HG03457 (cell line): ENCODE measurements at regions not wholly inside any gene's neighbourhood (a gene's known extent, or its start where the extent isn't known, plus 50 kb on each side); places are given as distances from the start of the nearest gene placed in this dataset.
"Not testable (repeated sequence)": the region's sequence is repeated elsewhere in the genome, so short reads cannot be mapped to it uniquely, and the experiment has no call there.

Experiments
- ATAC-seq: cut with Tn5 transposase; IDR thresholded peaks from one replicate; pipeline ENCODE4 v1.9.1; 2021; ENCODE audit warnings: moderate number of reproducible peaks; ENCODE audit not compliant: unreplicated experiment

GRCh38 chr4:33739884-33740632, 2504.3 kb downstream of the ARAP2 start:
- no peak for ATAC-seq

- not testable (repeated sequence) for ATAC-seq
These were observed 2503.4 kb downstream of the ARAP2 start for GRCh38 chr4:33740871-33741270.

DNA sequence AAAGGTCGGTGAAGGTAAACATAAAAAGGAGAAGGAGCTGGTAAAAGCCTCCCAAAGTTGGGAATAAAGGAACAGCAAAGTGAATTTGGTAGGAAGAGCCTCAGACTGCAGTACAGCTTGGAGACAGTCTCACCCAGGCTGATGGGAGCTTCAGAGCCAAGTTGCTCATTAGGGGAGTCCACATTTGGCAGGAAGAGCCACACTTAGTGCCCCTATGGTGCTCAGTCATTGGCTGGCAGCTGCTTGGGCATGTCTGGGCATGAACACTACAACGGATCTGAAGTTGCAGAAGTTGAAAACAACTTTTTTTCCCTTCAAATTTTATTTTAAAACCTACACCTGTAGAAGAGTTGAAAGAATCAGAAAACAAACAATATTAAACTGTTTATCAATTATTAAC, 2497.3 kb downstream of the ARAP2 start:
- ATAC-seq = no peak

DNA sequence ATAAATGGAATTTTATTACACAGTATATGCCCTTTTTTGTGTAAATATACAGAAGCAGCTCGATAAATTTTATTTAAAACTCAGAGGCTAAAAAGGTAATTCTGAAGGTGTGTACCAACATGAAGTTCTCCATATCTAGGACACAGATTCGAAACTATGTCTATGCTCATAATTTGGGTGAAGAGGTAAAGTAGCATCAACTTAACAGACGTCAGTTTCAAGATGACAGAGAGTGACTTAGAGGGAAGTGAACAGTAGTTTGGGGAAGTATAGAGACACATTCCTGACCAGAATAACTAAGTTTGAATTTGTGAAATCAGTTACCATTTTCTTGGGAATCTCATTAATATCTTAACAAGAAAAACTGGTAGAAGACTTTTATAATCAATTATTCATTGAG, 2493.3 kb downstream of the ARAP2 start:
- no peak for ATAC-seq

DNA sequence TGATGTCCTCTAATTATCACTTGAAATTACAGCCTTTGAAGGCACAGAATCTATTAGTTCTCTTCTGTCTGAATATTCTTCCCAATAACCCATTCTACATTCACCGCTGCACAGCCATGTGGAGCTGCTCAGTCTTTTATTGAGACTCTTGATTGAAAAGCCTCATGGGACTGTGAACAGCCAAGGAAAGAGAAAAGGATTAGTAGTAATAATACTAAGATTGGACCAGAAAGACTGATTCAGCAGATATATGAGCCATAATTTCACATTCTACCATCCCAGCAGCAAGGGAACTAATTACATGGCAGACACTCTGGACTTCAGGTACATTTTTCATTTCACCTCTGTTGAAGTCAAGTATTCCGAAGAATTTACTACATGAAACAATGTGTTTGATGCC, 2471.7 kb downstream of the ARAP2 start:
- ATAC-seq = no peak

DNA sequence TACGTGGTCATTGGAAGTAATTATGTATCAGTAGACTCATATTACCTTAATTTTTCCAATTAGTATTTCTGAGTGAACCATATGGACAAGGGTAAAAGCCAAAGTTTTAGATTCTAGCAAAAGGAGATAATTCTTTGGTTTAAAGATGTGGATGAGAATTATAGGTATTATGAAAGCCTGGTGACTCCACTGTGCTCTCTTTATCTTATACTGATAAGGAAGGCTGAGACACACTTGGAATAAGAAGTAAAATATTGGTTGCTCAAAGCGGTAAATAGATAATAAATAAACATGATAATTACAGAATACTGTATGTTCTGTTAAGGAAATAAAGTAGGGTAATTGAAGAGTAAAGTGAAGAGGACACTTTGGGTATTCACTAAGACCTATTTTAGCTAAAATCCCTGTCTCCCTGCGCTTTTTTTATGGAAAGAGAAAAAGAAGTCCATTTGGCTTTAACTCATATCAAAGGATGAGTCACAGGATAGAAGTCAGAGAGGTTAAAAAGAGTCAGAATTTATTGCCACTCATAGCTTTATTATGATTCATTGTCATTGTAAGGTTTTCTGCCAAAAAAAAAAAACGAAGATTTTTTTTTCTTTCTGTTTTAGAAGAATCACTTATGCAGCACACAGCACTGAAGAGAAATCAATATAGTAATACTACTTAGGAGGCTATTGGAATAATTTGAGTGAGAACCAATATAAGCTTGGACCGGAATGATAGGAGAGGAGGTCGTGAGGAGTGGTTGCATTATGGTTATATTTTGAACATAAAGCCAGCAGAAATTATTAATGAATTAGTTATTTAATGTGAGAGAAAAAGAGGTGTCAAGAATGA, 2463.1 kb downstream of the ARAP2 start:
- no peak for ATAC-seq

DNA sequence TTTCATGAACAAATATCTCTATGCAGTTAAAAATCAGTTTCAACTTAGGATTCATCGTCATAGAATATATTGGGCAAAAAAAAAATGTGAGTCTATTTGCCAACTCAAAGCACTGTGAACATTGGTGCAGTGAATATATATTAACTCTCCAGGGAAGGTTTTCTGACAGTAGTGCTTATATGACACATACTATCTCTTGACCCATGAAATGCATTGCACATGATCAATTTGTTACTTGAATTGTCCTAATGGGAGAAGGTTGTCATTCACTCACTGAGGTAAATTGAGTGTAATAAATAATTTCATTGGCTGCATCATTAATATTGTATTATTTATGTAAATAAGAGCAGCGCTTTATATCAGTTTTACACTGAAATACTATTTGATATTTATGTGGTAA, 2458.5 kb downstream of the ARAP2 start:
- no peak for ATAC-seq

DNA sequence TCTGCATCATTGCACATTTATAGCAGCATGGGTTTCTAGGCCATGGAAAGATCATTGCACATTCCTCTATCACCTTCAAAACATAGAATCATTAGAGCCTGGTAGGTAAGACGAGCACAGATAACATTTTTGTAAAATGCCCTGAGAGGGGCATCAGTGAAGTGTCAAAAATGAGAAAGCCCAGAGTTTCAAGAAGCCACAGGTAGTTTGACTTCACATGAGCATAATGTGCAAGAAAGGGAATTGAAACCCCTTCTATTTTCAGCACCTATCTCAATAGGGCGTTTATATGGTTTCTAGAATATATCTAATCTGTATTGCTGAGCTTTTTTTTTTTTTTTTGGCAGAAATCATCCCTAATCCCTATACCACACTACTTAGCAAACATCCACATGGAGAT, 2441.7 kb downstream of the ARAP2 start:
- ATAC-seq = no peak

GRCh38 chr4:33825685-33826084, 2418.6 kb downstream of the ARAP2 start:
- ATAC-seq = no peak

GRCh38 chr4:33829356-33829755, 2415.0 kb downstream of the ARAP2 start:
- ATAC-seq = not testable (repeated sequence)

DNA sequence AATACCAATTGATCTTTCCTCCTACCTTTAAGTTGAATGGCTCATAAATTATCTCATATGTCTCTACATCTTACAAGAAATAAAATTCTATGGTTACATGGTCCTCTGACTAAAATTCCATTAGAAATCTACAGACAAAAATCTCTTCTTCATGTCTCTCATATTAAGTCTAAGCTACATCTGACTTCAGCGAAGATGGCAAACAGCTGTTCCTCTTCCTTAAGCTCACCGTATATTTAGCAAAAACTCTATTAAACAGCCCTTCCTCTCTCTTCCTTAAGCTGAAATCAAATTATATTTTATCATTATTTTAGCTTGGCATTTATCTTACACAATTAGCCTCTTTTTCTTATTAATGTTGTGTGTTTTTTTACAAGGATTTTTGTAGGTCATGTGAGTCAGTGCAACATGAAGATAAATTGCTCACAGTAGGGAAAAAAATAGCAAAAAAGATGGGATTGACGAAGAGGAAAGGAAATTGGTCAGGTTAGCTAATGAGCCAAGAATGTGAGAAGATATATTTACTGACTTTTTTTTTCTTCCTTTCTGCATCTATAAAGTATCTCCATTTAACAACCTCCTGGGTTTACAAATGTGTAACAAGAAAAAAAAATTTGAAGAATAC, 2412.8 kb downstream of the ARAP2 start:
- no peak for ATAC-seq

- not testable (repeated sequence) for ATAC-seq
These were observed 2408.6 kb downstream of the ARAP2 start for GRCh38 chr4:33835764-33836163.

DNA sequence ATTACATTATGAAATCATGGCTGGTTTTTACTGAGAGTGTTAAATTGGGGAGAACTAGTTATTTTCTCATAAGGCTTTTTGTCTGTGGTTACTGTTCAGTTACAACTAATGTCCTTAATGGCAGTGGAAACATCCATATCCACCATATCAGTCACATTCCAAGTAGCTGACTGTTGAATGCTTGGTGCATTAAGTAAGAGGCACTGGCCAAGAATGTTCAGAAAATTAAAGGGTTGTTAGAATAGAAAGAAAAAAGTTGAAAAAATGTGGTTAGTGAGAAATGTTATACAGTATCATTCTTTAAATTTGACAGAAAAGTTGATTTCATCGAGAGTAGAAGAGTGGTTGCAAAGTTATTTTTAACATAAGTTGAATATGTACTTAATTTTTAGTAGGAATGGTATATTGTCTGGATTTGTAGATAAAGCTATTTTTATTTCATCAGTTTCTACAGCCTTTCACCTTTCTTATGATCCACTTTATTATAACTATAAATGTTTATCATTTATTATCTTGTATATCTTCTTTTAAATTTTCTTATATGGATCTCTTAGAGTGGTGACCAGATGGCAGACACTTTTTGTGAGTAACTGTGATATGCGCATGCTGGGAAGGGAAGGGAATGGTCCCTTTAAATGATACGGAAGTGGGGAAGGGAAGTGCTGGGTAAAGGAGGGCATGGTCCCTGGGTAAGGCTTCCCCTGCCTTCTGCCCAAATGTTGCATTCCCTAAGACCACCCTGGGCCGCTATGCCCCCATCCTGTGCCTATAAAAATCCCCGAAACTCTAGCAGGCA, 2407.1 kb downstream of the ARAP2 start:
- no peak for ATAC-seq

GRCh38 chr4:33841120-33841519, 2403.2 kb downstream of the ARAP2 start:
- ATAC-seq = no peak

DNA sequence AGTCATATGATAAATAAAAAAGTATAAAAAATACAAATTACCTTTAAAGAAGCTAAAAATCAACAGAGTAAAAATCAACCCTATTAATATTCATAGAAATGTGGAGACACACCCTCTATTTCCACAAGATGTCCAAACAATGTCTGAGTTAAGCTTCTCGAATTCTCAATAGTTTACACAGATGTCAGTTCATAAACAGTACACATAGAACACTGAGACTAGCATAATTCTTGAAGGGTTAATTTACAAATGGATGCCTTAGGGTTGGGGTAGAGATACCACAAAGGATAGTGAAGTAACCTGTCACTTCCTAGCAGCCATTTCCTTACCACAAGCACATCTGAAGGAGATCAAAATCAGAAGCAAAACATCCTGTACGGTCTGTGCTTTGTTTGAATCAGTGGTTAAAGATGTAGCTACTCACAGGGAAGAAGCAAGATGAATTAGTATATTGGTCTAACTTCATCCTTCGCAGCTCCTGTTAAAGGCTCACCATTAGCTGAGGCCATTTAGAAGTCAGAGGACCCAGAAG, 2393.9 kb downstream of the ARAP2 start:
- ATAC-seq = no peak

DNA sequence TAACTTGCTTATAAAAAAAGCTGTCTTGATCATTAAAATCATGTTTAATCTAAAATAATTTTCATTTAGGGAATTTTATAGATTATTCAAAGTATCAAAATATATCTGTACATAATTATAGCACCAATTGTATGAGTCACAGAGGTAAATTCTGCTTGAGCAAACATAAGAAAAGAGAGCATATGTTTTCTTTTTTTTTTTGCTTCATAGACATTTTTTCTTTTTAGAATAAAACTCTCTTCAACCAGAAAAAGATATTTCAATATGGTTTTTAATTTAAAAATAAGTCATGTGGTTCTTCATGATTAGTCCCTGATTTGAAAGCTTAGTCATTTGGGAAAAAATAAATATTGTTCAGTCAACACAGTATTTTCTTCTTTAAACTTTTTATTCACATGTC, 2390.6 kb downstream of the ARAP2 start:
- ATAC-seq = not testable (repeated sequence)

DNA sequence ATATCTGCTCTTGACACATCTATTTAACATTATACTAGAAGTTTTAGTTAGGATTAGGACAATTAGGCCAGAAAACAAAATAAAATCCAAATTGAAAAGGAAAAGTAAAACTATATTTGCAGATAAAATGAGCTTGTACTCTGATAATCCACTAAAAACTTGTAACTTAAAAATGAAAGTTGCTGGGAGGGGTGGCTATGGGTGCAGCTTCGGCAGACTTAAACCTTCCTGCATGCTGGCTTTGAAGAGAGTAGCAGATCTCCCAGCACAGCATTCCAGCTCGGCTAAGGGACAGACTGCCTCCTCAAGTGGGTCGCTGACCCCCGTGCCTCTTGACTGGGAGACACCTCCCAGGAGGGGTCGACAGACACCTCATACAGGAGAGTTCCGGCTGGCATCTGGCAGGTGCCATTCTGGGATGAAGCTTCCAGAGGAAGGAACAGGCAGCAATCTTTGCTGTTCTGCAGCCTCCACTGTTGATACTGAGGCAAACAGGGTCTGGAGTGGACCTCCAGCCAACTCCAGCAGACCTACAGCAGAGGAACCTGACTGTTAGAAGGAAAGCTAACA, 2379.9 kb downstream of the ARAP2 start:
- ATAC-seq = no peak

GRCh38 chr4:33873791-33874190, 2370.5 kb downstream of the ARAP2 start:
- ATAC-seq = no peak

DNA sequence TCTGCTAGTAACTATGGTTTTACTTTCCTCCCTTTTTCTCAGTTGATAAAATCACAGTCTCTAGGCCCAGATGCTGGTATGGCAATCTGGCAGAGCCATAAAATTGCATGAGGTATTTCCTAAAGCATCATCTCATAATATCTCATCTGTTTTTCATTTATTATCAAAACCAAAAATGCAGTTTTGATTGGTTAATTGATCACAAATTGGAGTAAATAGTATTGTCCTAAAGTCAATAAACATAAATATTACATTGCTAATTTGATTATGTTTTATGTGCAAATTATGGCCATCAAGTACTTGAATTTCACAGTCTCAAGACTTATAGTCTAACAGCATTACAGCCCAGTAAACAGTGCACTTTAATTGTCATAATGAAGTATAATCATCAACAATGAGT, 2365.6 kb downstream of the ARAP2 start:
- ATAC-seq = no peak

DNA sequence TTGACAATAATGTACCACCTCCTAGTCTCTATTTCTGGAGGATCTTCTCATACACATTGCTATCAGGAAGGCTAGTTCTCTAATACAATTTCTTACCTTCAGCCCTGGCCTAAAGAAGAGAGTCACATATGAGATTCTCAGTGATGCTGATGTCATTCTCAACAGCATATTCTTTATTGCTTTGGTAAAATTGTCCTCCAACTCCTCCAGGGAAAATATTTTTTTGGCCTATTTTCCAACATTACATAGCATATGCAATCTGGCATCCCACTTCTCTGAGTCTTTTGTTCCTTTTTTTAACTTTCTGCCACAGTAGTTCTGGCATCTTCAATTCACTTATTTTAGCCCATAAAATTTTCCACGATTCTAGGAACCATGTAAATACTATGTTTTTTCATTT, 2363.1 kb downstream of the ARAP2 start:
- ATAC-seq = no peak
